Right renal cortex interstitium (tissue), 3 donors: ENCODE measurements at regions not wholly inside any gene's neighbourhood (a gene's known extent, or its start where the extent isn't known, plus 50 kb on each side); places are given as distances from the start of the nearest gene placed in this dataset.

Experiments
- DNase-seq, 3 donors: peaks; one replicate each; pipeline ENCODE4 v3.0.0-alpha.2; 2013; ENCODE audit warnings: low read depth in 3 of 3, low spot score in 2 of 3

- no peak for DNase-seq
Measured at GRCh38 chr10:90313576-90314325, 544.1 kb downstream of the HTR7 start.

GRCh38 chr10:90314718-90315117 is 543.1 kb downstream of the HTR7 start:
- no peak for DNase-seq

GRCh38 chr10:90317172-90317571 is 540.7 kb downstream of the HTR7 start:
- no peak for DNase-seq

- no peak for DNase-seq
Measured at GRCh38 chr10:90318659-90319058, 539.2 kb downstream of the HTR7 start.

GRCh38 chr10:90319188-90319914 is 538.5 kb downstream of the HTR7 start:
- no peak for DNase-seq

GRCh38 chr10:90321132-90321816 is 536.6 kb downstream of the HTR7 start:
- DNase-seq, result no peak

- DNase-seq, result no peak
Measured at GRCh38 chr10:90326498-90327267, 531.2 kb downstream of the HTR7 start.

GRCh38 chr10:90327611-90328010 is 530.2 kb downstream of the HTR7 start:
- DNase-seq, result no peak

- DNase-seq, result no peak
Measured at GRCh38 chr10:90328459-90328858, 529.4 kb downstream of the HTR7 start.

- DNase-seq, result no peak
Measured at GRCh38 chr10:90328896-90329295, 528.9 kb downstream of the HTR7 start.

GRCh38 chr10:90337316-90337715 is 520.5 kb downstream of the HTR7 start:
- DNase-seq, result no peak

GRCh38 chr10:90342480-90342879 is 515.4 kb downstream of the HTR7 start:
- no peak for DNase-seq

GRCh38 chr10:90344226-90344625 is 513.6 kb downstream of the HTR7 start:
- no peak for DNase-seq

GRCh38 chr10:90347239-90347638 is 510.6 kb downstream of the HTR7 start:
- DNase-seq, result no peak

- no peak for DNase-seq
Measured at GRCh38 chr10:90350122-90350521, 507.7 kb downstream of the HTR7 start.

- DNase-seq, result no peak
Measured at GRCh38 chr10:90352288-90352687, 505.6 kb downstream of the HTR7 start.

GRCh38 chr10:90354914-90355313 is 502.9 kb downstream of the HTR7 start:
- DNase-seq, result no peak

GRCh38 chr10:90363799-90364483 is 493.9 kb downstream of the HTR7 start:
- DNase-seq, result no peak

GRCh38 chr10:90372451-90372850 is 485.4 kb downstream of the HTR7 start:
- no peak for DNase-seq

GRCh38 chr10:90373911-90374310 is 483.9 kb downstream of the HTR7 start:
- DNase-seq, result no peak
